ENCODE measurements at regions not wholly inside any gene's neighbourhood (a gene's known extent, or its start where the extent isn't known, plus 50 kb on each side); places are given as distances from the start of the nearest gene placed in this dataset.

DNA sequence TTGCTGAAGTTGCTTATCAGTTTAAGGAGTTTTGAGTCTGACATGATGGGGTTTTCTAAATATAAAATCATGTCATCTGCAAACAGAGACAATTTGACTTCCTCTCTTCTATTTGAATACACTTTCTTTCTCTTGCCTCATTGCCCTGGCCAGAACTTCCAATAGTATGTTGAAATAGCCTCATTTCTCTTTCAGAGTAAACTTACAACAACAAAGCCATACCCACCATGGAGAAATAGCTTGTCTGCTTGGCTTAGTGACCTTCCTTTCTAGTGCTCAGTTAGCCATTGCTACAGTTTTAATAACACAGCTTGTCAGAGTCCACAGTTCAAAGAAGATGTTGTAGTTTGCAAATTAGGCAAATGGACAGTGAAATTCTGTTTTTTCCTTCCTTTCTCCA lies 228.0 kb downstream of the ETAA1 start:
- DNase-seq (ENCODE audit: low read depth in 3 of 3) = no peak

- no peak for DNase-seq (ENCODE audit: low read depth in 3 of 3)
These were observed 228.8 kb downstream of the ETAA1 start for GRCh38 chr2:67625690-67626475.

DNA sequence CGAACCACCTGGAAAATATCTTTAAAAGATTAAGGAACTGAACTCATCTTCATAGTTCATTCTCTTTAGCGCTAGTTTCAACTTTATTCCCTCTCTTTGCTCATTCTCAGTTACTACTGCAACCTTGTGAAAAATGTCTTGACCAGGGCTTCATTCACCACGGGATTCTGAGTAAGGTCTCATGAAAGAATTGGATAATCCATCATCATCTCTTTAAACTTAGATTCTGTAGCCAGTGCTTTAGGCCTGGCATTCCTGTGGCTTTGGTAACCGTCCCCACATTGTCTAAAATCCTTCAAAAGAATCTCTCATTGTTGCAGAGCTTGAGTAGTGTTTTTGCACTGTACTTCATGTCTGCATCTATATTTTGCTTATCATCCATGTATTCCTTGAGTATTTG lies 229.5 kb downstream of the ETAA1 start:
- DNase-seq (ENCODE audit: low read depth in 3 of 3) = no peak

DNA sequence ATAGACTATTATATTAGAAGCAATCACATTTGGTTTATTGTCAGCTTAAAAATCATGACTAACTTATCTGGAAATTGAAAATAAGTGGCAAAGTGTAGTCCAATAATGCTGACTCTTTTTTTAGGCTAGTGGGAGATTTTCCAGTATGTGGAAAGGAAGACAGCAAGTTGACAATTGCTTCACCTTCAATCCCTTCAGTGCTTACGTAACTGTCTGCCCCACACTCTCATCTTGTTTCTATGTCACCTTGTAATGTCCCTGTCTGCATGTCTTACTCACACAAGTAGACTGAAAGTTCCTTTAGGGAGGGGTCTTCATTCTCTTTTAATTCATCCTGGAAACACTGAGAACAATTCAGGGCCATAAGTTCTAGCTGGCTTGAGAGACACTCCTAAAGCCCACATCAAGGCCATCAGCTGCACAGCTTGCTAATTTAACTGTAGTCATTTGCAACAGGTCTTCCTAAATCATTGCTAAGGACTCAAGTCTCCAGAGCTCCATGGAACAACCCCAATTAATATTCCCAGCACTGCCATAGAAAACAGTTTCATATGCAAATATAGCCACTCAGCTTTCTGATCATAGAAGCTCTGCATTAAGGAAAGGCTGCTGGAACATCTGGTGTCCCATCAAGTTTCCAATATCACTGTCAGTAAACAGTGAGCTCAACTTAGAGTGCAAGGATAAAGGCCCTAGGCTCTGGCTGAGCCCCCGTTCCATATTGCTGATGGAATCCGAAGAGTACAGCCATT lies 230.5 kb downstream of the ETAA1 start:
- no peak for DNase-seq (ENCODE audit: low read depth in 3 of 3)

DNA sequence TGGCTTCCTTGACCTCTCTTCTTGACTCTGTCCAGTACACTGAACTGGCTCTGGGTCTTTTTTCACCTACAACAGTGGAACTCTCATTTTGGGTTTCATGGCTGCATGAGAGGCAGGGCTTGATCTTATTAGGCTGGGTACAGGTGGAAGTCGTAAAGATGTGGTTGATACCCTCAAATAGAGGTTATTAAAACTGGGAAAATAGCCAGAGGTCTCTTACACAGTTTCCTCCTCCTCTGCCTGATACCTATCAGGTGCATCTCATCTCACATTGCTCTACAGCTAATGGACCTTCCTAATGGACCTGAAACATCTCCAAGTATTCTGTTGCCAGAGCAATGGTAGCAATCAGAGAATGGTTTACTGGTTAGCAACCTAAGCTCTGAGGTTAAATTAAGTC lies 231.8 kb downstream of the ETAA1 start:
- no peak for DNase-seq (ENCODE audit: low read depth in 3 of 3)

DNA sequence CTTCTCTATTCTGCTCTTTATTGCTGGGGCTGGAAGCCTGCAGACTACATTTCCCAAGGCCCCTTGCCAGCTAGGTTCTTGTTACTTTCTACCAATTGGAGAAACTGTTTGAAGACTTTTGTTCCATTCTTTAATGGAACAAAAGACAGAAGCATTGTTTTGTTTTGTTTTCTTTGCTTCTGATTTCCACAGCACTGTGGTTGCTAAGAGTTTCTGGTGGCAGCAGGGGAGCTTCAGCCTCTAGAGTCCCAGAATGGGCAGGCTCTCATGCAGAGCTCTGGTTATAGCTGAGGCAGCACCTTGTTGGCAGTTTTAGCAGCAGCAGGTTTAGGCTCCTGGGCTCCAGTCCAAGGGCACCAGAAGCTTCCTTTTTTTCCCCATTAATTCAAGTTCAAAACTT lies 234.3 kb downstream of the ETAA1 start:
- DNase-seq (ENCODE audit: low read depth in 3 of 3) = no peak

GRCh38 chr2:67633212-67633856 lies 236.2 kb downstream of the ETAA1 start:
- DNase-seq (ENCODE audit: low read depth in 3 of 3) = no peak

GRCh38 chr2:67638146-67638545 lies 241.0 kb downstream of the ETAA1 start:
- no peak for DNase-seq (ENCODE audit: low read depth in 3 of 3)

- DNase-seq (ENCODE audit: low read depth in 3 of 3) = no peak
These were observed 244.3 kb downstream of the ETAA1 start for GRCh38 chr2:67641312-67642045.

DNA sequence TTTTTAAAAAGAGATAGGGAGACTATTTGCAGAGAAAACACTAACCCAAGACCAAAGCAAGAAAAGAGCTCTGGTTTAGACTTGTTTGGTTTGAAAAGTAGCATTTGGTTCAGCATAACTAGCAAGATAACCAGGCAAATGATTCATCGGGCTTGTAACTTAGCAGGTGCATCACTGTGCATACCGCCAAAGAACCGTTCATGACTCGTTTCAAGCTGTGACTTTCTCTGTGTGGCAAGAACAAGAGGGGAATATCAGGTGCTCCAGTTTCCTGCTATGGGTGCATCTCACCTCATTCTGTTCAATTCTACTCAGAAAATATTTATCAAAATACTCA lies 244.9 kb downstream of the ETAA1 start:
- DNase-seq (ENCODE audit: low read depth in 3 of 3) = no peak

DNA sequence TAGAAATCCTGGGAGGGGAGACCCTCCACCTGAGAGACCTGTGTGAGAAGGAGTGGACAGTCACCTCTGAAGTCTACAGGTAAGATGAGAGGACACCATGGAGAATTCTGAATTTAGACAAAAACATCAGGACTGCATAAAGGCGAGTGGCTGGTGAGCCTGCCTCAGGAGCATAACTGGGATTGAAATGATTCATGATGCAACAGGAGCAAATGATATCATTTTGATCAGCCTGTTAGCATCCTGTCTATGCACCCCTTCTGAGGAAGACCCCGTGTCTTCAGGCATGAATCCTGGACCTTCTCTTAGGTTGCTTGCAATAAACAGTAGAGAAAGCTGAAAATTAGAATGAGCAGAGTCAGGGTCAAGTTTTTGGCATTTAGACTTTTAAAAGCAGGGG lies 245.8 kb downstream of the ETAA1 start:
- no peak for DNase-seq (ENCODE audit: low read depth in 3 of 3)

- no peak for DNase-seq (ENCODE audit: low read depth in 3 of 3)
These were observed 248.4 kb downstream of the ETAA1 start for GRCh38 chr2:67645280-67646138.

DNA sequence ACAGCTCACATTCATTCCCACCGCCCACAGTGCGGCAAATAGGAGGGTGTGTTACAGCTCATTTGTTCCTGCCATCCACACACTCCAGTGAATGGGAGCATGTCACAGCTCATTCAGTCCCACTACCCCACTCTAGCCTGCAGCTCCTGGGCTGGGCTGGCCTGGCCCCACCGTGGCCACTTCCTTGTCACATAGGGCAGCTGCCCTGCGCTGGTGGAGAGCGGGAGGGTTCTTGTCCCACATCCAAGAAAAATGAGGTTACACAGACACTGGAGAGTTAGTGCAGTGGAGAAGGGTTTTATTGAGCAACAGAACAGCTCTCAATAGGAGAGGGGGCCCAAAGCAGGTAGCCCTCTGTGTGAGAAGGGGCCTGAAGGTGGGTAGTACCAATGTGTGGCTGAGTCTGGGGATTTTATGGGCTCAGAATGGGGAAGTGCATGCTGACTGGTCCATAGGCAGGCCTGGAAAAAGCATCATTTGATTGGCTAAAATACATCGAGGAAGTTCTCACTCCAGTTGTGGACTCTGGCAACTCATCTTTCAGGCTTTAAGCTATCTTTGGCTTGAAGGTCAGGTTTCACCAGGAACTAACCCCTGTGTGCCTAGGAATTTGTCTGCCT lies 249.7 kb downstream of the ETAA1 start:
- DNase-seq (ENCODE audit: low read depth in 3 of 3) = no peak

DNA sequence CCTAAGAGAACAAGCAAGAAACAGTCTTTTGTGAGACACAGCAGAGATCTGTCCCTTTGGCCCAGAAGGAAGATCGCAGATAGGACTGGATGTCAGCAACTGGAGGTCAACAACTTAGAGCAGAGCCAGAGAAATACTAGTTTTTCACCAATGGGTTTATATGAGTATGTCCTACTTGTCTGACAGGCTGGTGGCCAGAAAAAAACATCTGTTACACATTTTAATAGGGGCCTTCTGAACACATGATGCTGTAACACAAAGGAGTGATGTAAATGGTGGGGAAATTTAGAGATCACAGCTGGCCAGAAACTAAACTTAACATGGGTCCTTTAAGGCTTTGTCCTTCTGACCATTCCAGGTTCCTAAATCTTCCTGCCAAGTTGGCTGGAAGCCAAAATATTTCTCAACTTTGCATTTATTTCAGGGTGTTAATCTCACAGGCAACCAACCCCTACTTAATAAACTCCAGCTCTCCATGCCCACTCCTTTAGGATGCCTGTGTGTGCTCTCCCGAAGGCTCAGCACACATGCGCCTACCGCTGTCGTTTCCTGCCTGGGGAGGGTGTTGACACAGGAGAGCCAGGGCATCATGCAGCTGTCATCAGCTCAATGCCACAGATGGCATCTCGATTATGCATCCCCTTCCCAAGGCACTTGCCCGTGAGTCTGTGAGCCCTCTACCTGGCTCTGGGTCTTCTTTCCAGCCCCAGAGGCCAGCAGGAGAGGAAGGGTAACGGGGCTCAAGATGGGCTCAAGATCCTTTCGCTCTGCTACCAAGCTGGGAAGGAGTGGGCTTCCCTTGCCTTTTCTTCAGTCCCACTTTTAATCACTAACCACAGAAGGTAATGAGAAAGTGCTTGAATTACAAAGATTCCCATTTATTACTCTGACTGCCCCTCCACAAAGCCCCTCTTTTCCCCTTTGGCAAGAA lies 252.5 kb downstream of the ETAA1 start:
- no peak for DNase-seq (ENCODE audit: low read depth in 3 of 3)

GRCh38 chr2:67650291-67651133 lies 253.4 kb downstream of the ETAA1 start:
- DNase-seq (ENCODE audit: low read depth in 3 of 3) = no peak

- no peak for DNase-seq (ENCODE audit: low read depth in 3 of 3)
These were observed 254.4 kb downstream of the ETAA1 start for GRCh38 chr2:67651565-67651964.

DNA sequence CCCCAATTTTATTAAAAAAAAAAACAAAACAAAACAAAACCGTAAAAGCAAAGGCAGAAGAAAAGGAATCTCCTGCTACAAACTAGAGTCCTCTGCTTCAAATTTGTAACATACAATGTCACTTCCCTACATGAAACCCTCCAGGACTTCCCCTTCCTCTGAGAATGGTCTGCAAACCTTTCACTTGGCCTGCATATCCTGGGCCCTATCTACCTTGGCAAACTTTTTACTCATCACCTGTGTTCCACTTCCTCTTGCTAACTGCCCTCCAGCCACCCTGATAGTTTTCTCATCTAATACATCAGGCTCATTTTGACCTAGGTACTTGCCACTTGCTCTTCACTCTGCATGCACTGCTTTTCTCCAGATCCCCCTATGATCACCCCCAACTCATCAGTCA lies 255.5 kb downstream of the ETAA1 start:
- no peak for DNase-seq (ENCODE audit: low read depth in 3 of 3)

DNA sequence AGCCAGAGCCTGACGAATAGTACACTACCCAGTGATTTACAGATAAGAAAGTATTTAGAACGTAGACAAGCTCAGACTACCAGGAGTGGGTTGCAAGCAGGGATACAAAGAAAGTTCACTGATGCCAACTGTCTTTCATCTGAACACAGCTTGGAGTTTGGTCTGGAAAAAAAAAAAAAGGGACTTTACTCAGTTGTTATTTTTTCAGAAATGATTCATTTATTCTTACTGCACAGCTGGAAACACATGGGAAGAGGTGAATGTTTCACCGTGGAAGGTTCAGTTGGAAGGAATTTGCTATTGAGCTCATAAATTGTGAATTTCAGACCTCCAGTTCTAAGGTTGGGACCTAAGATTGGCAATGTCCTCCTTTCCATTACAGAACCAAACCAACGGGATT lies 259.7 kb downstream of the ETAA1 start:
- DNase-seq (ENCODE audit: low read depth in 3 of 3) = no peak

- no peak for DNase-seq (ENCODE audit: low read depth in 3 of 3)
These were observed 261.7 kb downstream of the ETAA1 start for GRCh38 chr2:67658820-67659219.
